ENCODE measurements at regions not wholly inside any gene's neighbourhood (a gene's known extent, or its start where the extent isn't known, plus 50 kb on each side); places are given as distances from the start of the nearest gene placed in this dataset.

DNA sequence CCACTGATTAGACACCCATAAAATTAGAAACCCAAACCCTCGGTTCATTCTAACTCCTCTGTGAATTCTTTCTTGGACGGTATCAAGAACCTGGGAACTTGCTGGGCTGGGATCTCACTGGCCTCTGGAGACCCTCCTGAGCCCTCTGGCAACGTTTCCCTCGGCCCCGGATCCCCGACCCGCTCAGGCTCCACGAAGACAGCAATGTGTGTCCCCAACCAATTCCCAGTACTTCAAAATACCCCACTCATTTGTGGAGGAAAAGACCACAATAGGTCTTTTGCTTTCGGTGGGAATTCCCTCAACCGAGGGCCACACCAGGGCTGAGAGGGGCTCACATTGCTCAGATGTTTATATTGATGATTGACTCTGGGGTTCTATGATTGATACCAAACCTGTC, 117.9 kb upstream of the PRR20G start:
- H3K4me3 ChIP-seq (ENCODE audit: low read depth, poor library complexity, severe bottlenecking), result no peak overlapping the region
- DNase-seq (ENCODE audit: low spot score in 2 of 2), result peak in 1 of 2 donors; percentile 65
- intact Hi-C loops (cut with DNase I; ENCODE audit: low total_unique reads), result no loop called here

DNA sequence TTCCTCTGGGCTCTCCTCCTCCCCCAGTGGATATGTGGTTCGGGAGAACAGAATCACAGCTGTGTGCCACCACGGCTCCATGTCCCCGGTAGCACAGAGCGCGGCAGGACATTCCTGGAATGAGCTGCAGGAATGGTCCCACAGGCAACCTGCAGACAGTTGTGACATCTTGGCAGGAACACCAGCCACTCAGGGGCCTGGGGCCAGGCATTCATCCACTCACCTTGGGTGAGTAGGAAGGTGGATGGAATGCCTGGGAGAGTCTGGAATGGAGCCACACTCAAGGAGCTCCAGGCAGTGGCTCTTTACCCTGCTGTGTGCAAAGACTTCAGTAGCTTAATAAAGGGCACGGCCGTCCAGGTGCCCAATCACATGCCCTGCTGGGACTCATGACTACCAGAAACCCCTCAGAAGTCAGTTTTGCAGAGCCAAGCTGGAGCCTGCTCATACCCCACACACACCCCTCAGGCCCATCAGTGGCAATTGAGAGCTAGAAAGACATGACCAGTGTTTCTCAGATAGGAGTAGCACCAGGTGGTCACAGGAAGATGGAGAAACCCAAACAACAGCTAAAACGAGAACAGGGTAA, 117.3 kb upstream of the PRR20G start:
- DNase-seq (ENCODE audit: low spot score in 2 of 2), result peak in 1 of 2 donors; percentile 79
- intact Hi-C loops (cut with DNase I; ENCODE audit: low total_unique reads), result no loop called here
- WGBS, 2 donors, result 70% methylated on average over 8 of the region's 8 CpGs
- TF ChIP-seq, protein P1, sequence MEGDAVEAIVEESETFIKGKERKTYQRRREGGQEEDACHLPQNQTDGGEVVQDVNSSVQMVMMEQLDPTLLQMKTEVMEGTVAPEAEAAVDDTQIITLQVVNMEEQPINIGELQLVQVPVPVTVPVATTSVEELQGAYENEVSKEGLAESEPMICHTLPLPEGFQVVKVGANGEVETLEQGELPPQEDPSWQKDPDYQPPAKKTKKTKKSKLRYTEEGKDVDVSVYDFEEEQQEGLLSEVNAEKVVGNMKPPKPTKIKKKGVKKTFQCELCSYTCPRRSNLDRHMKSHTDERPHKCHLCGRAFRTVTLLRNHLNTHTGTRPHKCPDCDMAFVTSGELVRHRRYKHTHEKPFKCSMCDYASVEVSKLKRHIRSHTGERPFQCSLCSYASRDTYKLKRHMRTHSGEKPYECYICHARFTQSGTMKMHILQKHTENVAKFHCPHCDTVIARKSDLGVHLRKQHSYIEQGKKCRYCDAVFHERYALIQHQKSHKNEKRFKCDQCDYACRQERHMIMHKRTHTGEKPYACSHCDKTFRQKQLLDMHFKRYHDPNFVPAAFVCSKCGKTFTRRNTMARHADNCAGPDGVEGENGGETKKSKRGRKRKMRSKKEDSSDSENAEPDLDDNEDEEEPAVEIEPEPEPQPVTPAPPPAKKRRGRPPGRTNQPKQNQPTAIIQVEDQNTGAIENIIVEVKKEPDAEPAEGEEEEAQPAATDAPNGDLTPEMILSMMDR (IDR thresholded peaks at IDR 0.05), result no peak
- TF ChIP-seq POLR2A (IDR thresholded peaks at IDR 0.05), result no peak
- no peak overlapping the region for H3K4me3 ChIP-seq (ENCODE audit: low read depth, poor library complexity, severe bottlenecking)

More for the DNA sequence above, 117.9 kb upstream of the PRR20G start:
- WGBS, 2 donors, result 79 to 82% methylated on average over 10 of the region's 10 CpGs
- TF ChIP-seq POLR2A (IDR thresholded peaks at IDR 0.05), result no peak
- TF ChIP-seq, protein P1 (IDR thresholded peaks at IDR 0.05), result no peak

DNA sequence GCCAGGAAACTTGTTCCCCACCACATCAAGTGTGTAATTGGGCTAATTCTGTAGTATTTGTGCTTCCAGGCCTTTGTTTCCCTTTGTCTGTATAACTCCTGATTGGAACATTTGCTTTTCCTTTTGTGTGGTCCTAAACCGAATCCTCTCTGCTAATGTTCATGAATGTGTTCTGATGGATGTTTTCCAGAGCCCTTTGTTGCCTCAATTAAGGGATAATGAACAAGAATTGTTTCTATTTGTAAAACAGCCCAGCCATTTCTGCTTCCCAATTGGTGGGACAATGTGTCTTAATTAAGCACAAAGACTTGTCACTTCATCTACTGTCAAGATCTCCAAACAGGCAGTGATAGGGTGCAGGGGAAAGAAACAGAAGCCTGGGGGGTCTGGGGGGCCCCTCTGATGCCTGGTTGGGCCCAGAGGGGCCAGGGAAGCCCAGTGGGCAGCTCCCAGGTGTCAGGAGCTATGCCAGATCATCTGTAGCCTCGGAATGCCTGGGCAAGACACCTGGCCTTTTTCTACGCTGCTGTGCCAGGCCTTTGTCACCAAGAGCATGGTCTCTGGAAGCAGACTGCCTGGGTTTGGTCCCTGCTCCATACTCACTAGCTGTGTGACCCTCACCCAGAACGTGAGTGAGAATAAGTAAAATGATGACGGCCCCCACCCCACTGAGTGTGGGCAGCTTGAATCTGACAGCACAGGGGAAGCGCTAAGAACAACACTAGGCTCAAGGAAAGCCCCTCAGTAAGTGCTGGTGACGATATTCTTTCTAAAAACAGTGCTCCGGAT, 116.6 kb upstream of the PRR20G start:
- TF ChIP-seq, protein P1 (IDR thresholded peaks at IDR 0.05), result no peak
- TF ChIP-seq POLR2A (IDR thresholded peaks at IDR 0.05), result no peak
- DNase-seq (ENCODE audit: low spot score in 2 of 2), result peak in 1 of 2 donors; percentile 56
- H3K4me3 ChIP-seq (ENCODE audit: low read depth, poor library complexity, severe bottlenecking), result no peak overlapping the region
- 54 to 61% methylated on average over 7 to 8 of the region's 8 CpGs for WGBS, 2 donors
- intact Hi-C loops (cut with DNase I; ENCODE audit: low total_unique reads), result no loop called here

DNA sequence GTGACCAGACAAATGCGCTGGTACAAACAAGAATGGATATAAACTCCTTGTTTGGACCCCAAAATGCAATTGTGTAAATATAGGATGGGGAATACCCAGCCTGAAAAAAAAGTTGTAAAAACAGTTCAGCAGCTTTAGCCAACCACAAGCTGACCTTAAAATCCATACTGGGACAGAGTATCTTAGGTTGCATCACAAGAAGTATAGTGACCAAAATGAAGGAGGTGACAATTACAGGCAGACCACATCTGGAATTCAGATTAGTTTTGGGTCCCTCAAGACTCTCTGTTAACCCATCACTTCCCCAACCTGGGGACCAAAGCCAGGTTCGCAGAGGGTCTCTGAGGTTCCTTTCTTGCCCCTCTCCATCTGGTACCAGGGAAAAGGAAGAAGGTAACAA, 115.9 kb upstream of the PRR20G start:
- no peak for DNase-seq (ENCODE audit: low spot score in 2 of 2)
- intact Hi-C loops (cut with DNase I; ENCODE audit: low total_unique reads), result no loop called here
- TF ChIP-seq, protein P1 (IDR thresholded peaks at IDR 0.05), result no peak
- no peak for TF ChIP-seq POLR2A (IDR thresholded peaks at IDR 0.05)
- WGBS, 2 donors, result 91 to 95% methylated on average over 2 of the region's 2 CpGs
- H3K4me3 ChIP-seq (ENCODE audit: low read depth, poor library complexity, severe bottlenecking), result no peak overlapping the region

DNA sequence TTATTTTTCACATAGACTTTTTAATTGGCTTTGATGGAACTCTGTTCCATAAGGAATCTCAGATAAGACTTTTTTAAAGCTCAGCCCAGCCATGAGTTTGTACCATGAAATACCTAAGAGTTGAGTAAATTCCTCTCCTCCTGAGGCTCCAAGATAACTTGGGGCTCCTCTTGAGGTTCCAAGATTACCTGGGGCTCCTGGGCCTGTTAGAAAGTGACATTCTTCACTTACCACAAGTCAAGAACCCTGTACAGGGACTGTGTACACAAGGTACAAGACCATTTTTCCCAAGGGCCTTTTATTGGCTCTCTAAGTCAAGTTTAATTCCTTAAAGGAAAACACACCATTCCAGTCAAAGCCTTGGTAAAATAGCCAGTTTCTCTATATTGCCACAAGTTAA, 111.3 kb upstream of the PRR20G start:
- no peak for TF ChIP-seq POLR2A (IDR thresholded peaks at IDR 0.05)
- TF ChIP-seq, protein P1 (IDR thresholded peaks at IDR 0.05), result no peak
- DNase-seq (ENCODE audit: low spot score in 2 of 2), result no peak
- intact Hi-C loops (cut with DNase I; ENCODE audit: low total_unique reads), result no loop called here
- H3K4me3 ChIP-seq (ENCODE audit: low read depth, poor library complexity, severe bottlenecking), result no peak overlapping the region
